ENCODE measurements at regions not wholly inside any gene's neighbourhood (a gene's known extent, or its start where the extent isn't known, plus 50 kb on each side); places are given as distances from the start of the nearest gene placed in this dataset.

- Mint-ChIP-seq H3K4me1 (peaks cover 4% of the 10 kb centered on the region), H3K27ac (no peak overlapping the region), H3K27me3 (peaks cover 18% of the 10 kb centered on the region), H3K36me3 (ENCODE audit: low read depth) (no peaks in the 10 kb centered on the region), H3K4me3 (no peak overlapping the region)
- DNase-seq: no peak
- H3K9me3 ChIP-seq (ENCODE audit: control insufficient read depth, low read length, poor library complexity, severe bottlenecking): no peaks in the 10 kb centered on the region
- no peak for ATAC-seq
Measured at GRCh38 chr10:44831581-44831980, 79.6 kb upstream of the TMEM72 start.

GRCh38 chr10:44832595-44833390 lies 78.3 kb upstream of the TMEM72 start:
- no peak for DNase-seq
- no peak for ATAC-seq
- H3K4me1 Mint-ChIP-seq: peaks cover 4% of the 10 kb centered on the region
- H3K27me3 Mint-ChIP-seq: peaks cover 14% of the 10 kb centered on the region
- no peak overlapping the region for H3K27ac Mint-ChIP-seq
- no peaks in the 10 kb centered on the region for H3K36me3 Mint-ChIP-seq (ENCODE audit: low read depth)
- no peaks in the 10 kb centered on the region for H3K9me3 ChIP-seq (ENCODE audit: control insufficient read depth, low read length, poor library complexity, severe bottlenecking)
- H3K4me3 Mint-ChIP-seq: no peak overlapping the region

- H3K27me3 Mint-ChIP-seq: peaks cover 16% of the 10 kb centered on the region
- H3K4me3 Mint-ChIP-seq: no peak overlapping the region
- no peaks in the 10 kb centered on the region for H3K36me3 Mint-ChIP-seq (ENCODE audit: low read depth)
- DNase-seq: no peak
- H3K4me1 Mint-ChIP-seq: peaks cover 4% of the 10 kb centered on the region
- no peak for ATAC-seq
- H3K9me3 ChIP-seq (ENCODE audit: control insufficient read depth, low read length, poor library complexity, severe bottlenecking): no peaks in the 10 kb centered on the region
- no peak overlapping the region for H3K27ac Mint-ChIP-seq
Measured at GRCh38 chr10:44834131-44834530, 77.0 kb upstream of the TMEM72 start.

GRCh38 chr10:44835300-44835699 lies 75.8 kb upstream of the TMEM72 start:
- H3K4me1 Mint-ChIP-seq: peaks cover 4% of the 10 kb centered on the region
- H3K9me3 ChIP-seq (ENCODE audit: control insufficient read depth, low read length, poor library complexity, severe bottlenecking): no peaks in the 10 kb centered on the region
- H3K27ac Mint-ChIP-seq: no peak overlapping the region
- ATAC-seq (no peak), DNase-seq (no peak)
- no peaks in the 10 kb centered on the region for H3K36me3 Mint-ChIP-seq (ENCODE audit: low read depth)
- H3K4me3 Mint-ChIP-seq: no peak overlapping the region
- peaks cover 24% of the 10 kb centered on the region for H3K27me3 Mint-ChIP-seq

GRCh38 chr10:44843484-44843883 lies 67.7 kb upstream of the TMEM72 start:
- no peak overlapping the region for H3K4me3 Mint-ChIP-seq
- no peaks in the 10 kb centered on the region for H3K4me1 Mint-ChIP-seq
- H3K9me3 ChIP-seq (ENCODE audit: control insufficient read depth, low read length, poor library complexity, severe bottlenecking): no peaks in the 10 kb centered on the region
- no peak for DNase-seq
- H3K27ac Mint-ChIP-seq: no peak overlapping the region
- peaks cover 47% of the 10 kb centered on the region for H3K27me3 Mint-ChIP-seq
- H3K36me3 Mint-ChIP-seq (ENCODE audit: low read depth): no peaks in the 10 kb centered on the region
- ATAC-seq: no peak

- H3K27me3 Mint-ChIP-seq: peaks cover 30% of the 10 kb centered on the region
- H3K27ac Mint-ChIP-seq: no peak overlapping the region
- no peak overlapping the region for H3K4me3 Mint-ChIP-seq
- DNase-seq: no peak
- no peaks in the 10 kb centered on the region for H3K36me3 Mint-ChIP-seq (ENCODE audit: low read depth)
- H3K4me1 Mint-ChIP-seq: no peaks in the 10 kb centered on the region
- H3K9me3 ChIP-seq (ENCODE audit: control insufficient read depth, low read length, poor library complexity, severe bottlenecking): no peaks in the 10 kb centered on the region
- ATAC-seq: no peak
Measured at GRCh38 chr10:44845361-44846175, 65.6 kb upstream of the TMEM72 start.

GRCh38 chr10:44847110-44847509 lies 64.0 kb upstream of the TMEM72 start:
- Mint-ChIP-seq H3K27ac (no peak overlapping the region), H3K36me3 (ENCODE audit: low read depth) (no peaks in the 10 kb centered on the region), H3K4me3 (no peak overlapping the region), H3K4me1 (peaks cover 2% of the 10 kb centered on the region), H3K27me3 (peaks cover 16% of the 10 kb centered on the region)
- ATAC-seq (no peak), DNase-seq (no peak)
- no peaks in the 10 kb centered on the region for H3K9me3 ChIP-seq (ENCODE audit: control insufficient read depth, low read length, poor library complexity, severe bottlenecking)

- Mint-ChIP-seq H3K4me1 (peaks cover 2% of the 10 kb centered on the region), H3K27ac (no peak overlapping the region), H3K4me3 (no peak overlapping the region), H3K27me3 (peaks cover 16% of the 10 kb centered on the region), H3K36me3 (ENCODE audit: low read depth) (no peaks in the 10 kb centered on the region)
- no peaks in the 10 kb centered on the region for H3K9me3 ChIP-seq (ENCODE audit: control insufficient read depth, low read length, poor library complexity, severe bottlenecking)
- ATAC-seq (no peak), DNase-seq (no peak)
Measured at GRCh38 chr10:44848211-44848610, 62.9 kb upstream of the TMEM72 start.

- peaks cover 10% of the 10 kb centered on the region for H3K27me3 Mint-ChIP-seq
- H3K9me3 ChIP-seq (ENCODE audit: control insufficient read depth, low read length, poor library complexity, severe bottlenecking): no peaks in the 10 kb centered on the region
- H3K4me1 Mint-ChIP-seq: peaks cover 2% of the 10 kb centered on the region
- no peak overlapping the region for H3K4me3 Mint-ChIP-seq
- H3K27ac Mint-ChIP-seq: no peak overlapping the region
- ATAC-seq: no peak
- DNase-seq: no peak
- no peaks in the 10 kb centered on the region for H3K36me3 Mint-ChIP-seq (ENCODE audit: low read depth)
Measured at GRCh38 chr10:44849936-44850335, 61.2 kb upstream of the TMEM72 start.

GRCh38 chr10:44850356-44850934 lies 60.7 kb upstream of the TMEM72 start:
- ATAC-seq: no peak
- peaks cover 5% of the 10 kb centered on the region for H3K27me3 Mint-ChIP-seq
- no peak for DNase-seq
- no peak overlapping the region for H3K27ac Mint-ChIP-seq
- H3K4me1 Mint-ChIP-seq: peaks cover 2% of the 10 kb centered on the region
- H3K36me3 Mint-ChIP-seq (ENCODE audit: low read depth): no peaks in the 10 kb centered on the region
- no peak overlapping the region for H3K4me3 Mint-ChIP-seq
- H3K9me3 ChIP-seq (ENCODE audit: control insufficient read depth, low read length, poor library complexity, severe bottlenecking): no peaks in the 10 kb centered on the region

GRCh38 chr10:44851413-44851812 lies 59.7 kb upstream of the TMEM72 start:
- DNase-seq: no peak
- peaks cover 4% of the 10 kb centered on the region for H3K27me3 Mint-ChIP-seq
- H3K4me1 Mint-ChIP-seq: peaks cover 4% of the 10 kb centered on the region
- H3K4me3 Mint-ChIP-seq: no peak overlapping the region
- H3K27ac Mint-ChIP-seq: no peak overlapping the region
- H3K9me3 ChIP-seq (ENCODE audit: control insufficient read depth, low read length, poor library complexity, severe bottlenecking): no peaks in the 10 kb centered on the region
- H3K36me3 Mint-ChIP-seq (ENCODE audit: low read depth): no peaks in the 10 kb centered on the region
- ATAC-seq: no peak

- H3K36me3 Mint-ChIP-seq (ENCODE audit: low read depth): no peaks in the 10 kb centered on the region
- ATAC-seq (no peak), DNase-seq (no peak)
Measured at GRCh38 chr10:44851881-44852280, 59.3 kb upstream of the TMEM72 start.

GRCh38 chr10:44853148-44853734 lies 57.9 kb upstream of the TMEM72 start:
- H3K9me3 ChIP-seq (ENCODE audit: control insufficient read depth, low read length, poor library complexity, severe bottlenecking): no peaks in the 10 kb centered on the region
- H3K4me3 Mint-ChIP-seq: no peak overlapping the region
- H3K36me3 Mint-ChIP-seq (ENCODE audit: low read depth): no peaks in the 10 kb centered on the region
- DNase-seq: no peak
- no peak for ATAC-seq
- no peak overlapping the region for H3K27ac Mint-ChIP-seq
- peaks cover 4% of the 10 kb centered on the region for H3K4me1 Mint-ChIP-seq
- H3K27me3 Mint-ChIP-seq: peaks cover 4% of the 10 kb centered on the region

More at GRCh38 chr10:44851881-44852280, 59.3 kb upstream of the TMEM72 start:
- Mint-ChIP-seq H3K4me3 (no peak overlapping the region), H3K27ac (no peak overlapping the region), H3K4me1 (peaks cover 4% of the 10 kb centered on the region), H3K27me3 (peaks cover 4% of the 10 kb centered on the region)
- no peaks in the 10 kb centered on the region for H3K9me3 ChIP-seq (ENCODE audit: control insufficient read depth, low read length, poor library complexity, severe bottlenecking)
